Midbrain (tissue), 1 donor: ENCODE measurements at regions not wholly inside any gene's neighbourhood (a gene's known extent, or its start where the extent isn't known, plus 50 kb on each side); places are given as distances from the start of the nearest gene placed in this dataset.
"Not testable (repeated sequence)": the region's sequence is repeated elsewhere in the genome, so short reads cannot be mapped to it uniquely, and the experiment has no call there.

Experiments
- DNase-seq: peaks from one replicate; lab custom pipeline; 2025; lab: John Stamatoyannopoulos, UW

- DNase-seq: no peak
Observed at GRCh38 chr10:43853369-43853768, 204.7 kb upstream of the ZNF32 start.

- no peak for DNase-seq
Observed at GRCh38 chr10:43852644-43853214, 204.0 kb upstream of the ZNF32 start.

- DNase-seq: no peak
Observed at GRCh38 chr10:43852149-43852548, 203.5 kb upstream of the ZNF32 start.

- no peak for DNase-seq
Observed at GRCh38 chr10:43851030-43851429, 202.3 kb upstream of the ZNF32 start.

- no peak for DNase-seq
Observed at GRCh38 chr10:43849551-43849950, 200.9 kb upstream of the ZNF32 start.

GRCh38 chr10:43846968-43847367 lies 198.3 kb upstream of the ZNF32 start:
- no peak for DNase-seq

- DNase-seq: no peak
Observed at GRCh38 chr10:43846187-43846680, 197.6 kb upstream of the ZNF32 start.

GRCh38 chr10:43845121-43845520 lies 196.4 kb upstream of the ZNF32 start:
- DNase-seq: no peak

- DNase-seq: no peak
Observed at GRCh38 chr10:43844221-43844620, 195.5 kb upstream of the ZNF32 start.

GRCh38 chr10:43843321-43844101 lies 194.8 kb upstream of the ZNF32 start:
- DNase-seq: peak; percentile 9

GRCh38 chr10:43842496-43842895 lies 193.8 kb upstream of the ZNF32 start:
- no peak for DNase-seq

GRCh38 chr10:43842072-43842471 lies 193.4 kb upstream of the ZNF32 start:
- no peak for DNase-seq

- DNase-seq: no peak
Observed at GRCh38 chr10:43839973-43840372, 191.3 kb upstream of the ZNF32 start.

- not testable (repeated sequence) for DNase-seq
Observed at GRCh38 chr10:43834751-43835150, 186.1 kb upstream of the ZNF32 start.

GRCh38 chr10:43827853-43828252 lies 179.2 kb upstream of the ZNF32 start:
- DNase-seq: no peak

GRCh38 chr10:43825984-43826383 lies 177.3 kb upstream of the ZNF32 start:
- no peak for DNase-seq

GRCh38 chr10:43825421-43825820 lies 176.7 kb upstream of the ZNF32 start:
- DNase-seq: no peak

GRCh38 chr10:43824934-43825333 lies 176.3 kb upstream of the ZNF32 start:
- DNase-seq: no peak

GRCh38 chr10:43822631-43823580 lies 174.2 kb upstream of the ZNF32 start:
- DNase-seq: no peak

GRCh38 chr10:43821103-43821502 lies 172.4 kb upstream of the ZNF32 start:
- no peak for DNase-seq

- no peak for DNase-seq
Observed at GRCh38 chr10:43820663-43821062, 172.0 kb upstream of the ZNF32 start.

- no peak for DNase-seq
Observed at GRCh38 chr10:43819464-43820230, 171.0 kb upstream of the ZNF32 start.
